ENCODE measurements at regions not wholly inside any gene's neighbourhood (a gene's known extent, or its start where the extent isn't known, plus 50 kb on each side); places are given as distances from the start of the nearest gene placed in this dataset.
"Not testable (repeated sequence)": the region's sequence is repeated elsewhere in the genome, so short reads cannot be mapped to it uniquely, and the experiment has no call there.

GRCh38 chr15:75773974-75774373 is 61.3 kb upstream of the CSPG4 start:
- H3K27me3 Mint-ChIP-seq = peaks cover 37% of the 10 kb centered on the region
- CTCF ChIA-PET, H3K4me3 Mint-ChIP-seq, DNase-seq, H3K9me3 Mint-ChIP-seq, H3K36me3 Mint-ChIP-seq, H3K27ac Mint-ChIP-seq, H3K4me1 Mint-ChIP-seq: not testable (repeated sequence)

- H3K27me3 Mint-ChIP-seq = peaks cover 25% of the 10 kb centered on the region
- H3K36me3 Mint-ChIP-seq, CTCF ChIA-PET, H3K9me3 Mint-ChIP-seq, DNase-seq, H3K4me1 Mint-ChIP-seq, H3K4me3 Mint-ChIP-seq, H3K27ac Mint-ChIP-seq: not testable (repeated sequence)
Observed at GRCh38 chr15:75771054-75771453, 58.4 kb upstream of the CSPG4 start.

- Mint-ChIP-seq H3K9me3 (no peaks in the 10 kb centered on the region), H3K27me3 (peaks cover 17% of the 10 kb centered on the region), H3K36me3 (no peaks in the 10 kb centered on the region), H3K4me1 (no peaks in the 10 kb centered on the region), H3K27ac (no peak overlapping the region), H3K4me3 (no peak overlapping the region)
- no peak for DNase-seq
- CTCF ChIA-PET = interaction anchor here (0.6 kb wide), 1 partner anchor 11 kb away, joined by 3 read pairs; no protein-coding TSS in a partner anchor
Observed at GRCh38 chr15:75770131-75770530, 57.5 kb upstream of the CSPG4 start.

DNA sequence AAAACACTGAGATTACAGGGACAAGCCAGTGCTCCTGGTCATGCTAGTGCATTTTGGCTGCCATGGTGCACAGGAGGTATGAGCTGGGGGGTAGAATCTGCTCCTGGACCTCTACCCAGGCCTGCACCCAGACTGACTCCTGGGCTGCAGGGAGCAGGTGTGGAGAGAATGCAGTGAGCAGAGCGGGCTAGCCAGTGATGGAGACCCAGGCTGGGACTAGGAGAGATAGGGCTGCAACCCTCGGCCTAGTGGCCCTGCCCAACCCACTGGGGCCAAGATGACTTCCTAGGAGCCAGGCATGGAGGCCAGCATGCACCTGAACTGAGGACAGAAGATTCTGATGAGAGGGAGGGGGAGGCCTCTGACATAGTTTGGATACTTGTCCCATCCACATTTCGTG is 55.9 kb upstream of the CSPG4 start:
- H3K27ac Mint-ChIP-seq, H3K4me1 Mint-ChIP-seq, H3K9me3 Mint-ChIP-seq, H3K36me3 Mint-ChIP-seq, DNase-seq, CTCF ChIA-PET, H3K4me3 Mint-ChIP-seq: not testable (repeated sequence)
- peaks cover 17% of the 10 kb centered on the region for H3K27me3 Mint-ChIP-seq

GRCh38 chr15:75765551-75766305 is 53.1 kb upstream of the CSPG4 start:
- H3K36me3 Mint-ChIP-seq, H3K4me1 Mint-ChIP-seq, H3K27ac Mint-ChIP-seq, DNase-seq, H3K4me3 Mint-ChIP-seq, CTCF ChIA-PET, H3K9me3 Mint-ChIP-seq: not testable (repeated sequence)
- peaks cover 13% of the 10 kb centered on the region for H3K27me3 Mint-ChIP-seq

DNA sequence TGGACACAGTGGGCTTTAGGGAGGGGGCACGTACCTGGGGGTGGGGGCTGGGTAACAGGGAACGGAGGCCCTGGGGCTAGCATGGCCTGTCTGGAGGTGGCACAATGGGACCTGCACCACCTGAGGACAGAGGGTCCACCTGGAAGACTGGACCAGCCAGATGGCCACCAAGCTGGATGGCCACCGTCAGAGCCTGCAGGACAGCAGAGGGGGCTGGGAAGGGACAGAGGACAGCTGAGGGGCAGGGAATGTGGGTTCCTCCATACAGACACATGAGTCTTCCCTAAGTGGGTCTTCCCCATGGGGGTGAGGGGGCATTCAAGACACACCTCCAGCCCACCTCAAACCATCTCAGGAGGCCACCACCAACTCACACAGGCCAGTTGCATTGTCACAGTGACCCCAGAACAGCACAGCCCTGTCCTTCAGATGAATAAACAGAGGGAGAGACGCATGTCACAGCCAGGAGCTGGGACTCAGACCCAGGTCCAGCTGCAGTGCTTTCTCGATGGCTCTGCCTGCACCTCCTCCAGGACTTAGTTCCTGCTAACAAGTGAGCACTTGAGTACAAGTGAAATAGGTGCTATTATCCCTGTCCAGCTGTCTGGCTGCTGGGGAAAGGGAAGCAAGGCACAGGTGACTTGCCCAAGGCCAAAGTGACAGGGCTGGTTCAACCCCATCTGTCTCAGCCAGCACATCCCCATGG is 52.4 kb upstream of the CSPG4 start:
- H3K27me3 Mint-ChIP-seq, DNase-seq, H3K27ac Mint-ChIP-seq, H3K4me1 Mint-ChIP-seq, H3K4me3 Mint-ChIP-seq, CTCF ChIA-PET, H3K9me3 Mint-ChIP-seq, H3K36me3 Mint-ChIP-seq: not testable (repeated sequence)

DNA sequence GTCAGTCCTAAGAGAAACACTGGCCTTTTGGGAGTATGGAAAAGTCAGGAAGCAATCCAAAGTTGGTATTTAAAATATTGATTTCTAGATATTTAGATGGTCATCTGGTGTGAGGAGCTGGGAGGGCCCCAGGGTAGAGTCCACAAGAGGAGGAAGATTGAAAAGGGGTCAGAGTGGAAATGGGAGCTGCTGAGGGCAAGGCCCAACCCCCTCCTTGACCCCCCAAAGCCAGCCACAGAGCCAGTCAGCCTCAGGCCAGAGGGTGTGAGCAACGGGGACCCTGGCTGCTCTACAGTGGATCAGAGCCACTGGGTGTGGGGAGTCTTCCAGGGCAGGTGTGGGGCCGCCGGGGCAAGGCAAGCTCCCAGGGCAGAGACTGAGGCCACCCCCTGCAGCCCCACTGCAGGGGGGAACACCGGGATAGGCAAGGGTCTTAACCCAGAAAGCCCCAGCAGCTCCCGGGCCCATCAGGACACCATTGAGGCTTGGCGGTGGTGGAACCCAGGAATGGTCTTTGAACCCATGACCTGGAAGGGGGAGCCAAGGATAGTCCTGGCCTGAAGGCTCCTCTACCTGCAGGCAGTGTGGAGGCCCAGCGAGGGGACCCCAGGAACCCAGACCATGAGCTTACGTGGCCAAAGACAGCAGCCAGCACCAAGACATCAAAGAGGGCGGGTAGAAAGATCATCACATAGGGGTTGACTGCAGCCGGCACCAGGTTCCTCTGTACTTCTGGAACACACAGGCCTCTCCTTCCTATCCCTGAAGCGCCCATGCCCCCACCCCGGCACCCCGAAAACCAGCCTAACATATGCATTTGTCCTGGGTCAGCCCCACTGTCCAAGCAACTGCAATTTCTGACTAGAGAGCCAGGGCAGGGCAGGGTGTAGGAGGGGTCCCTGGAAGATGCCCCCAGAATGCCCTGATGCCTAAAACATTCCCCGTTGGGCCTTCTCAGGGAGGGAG is 51.3 kb upstream of the CSPG4 start:
- DNase-seq, CTCF ChIA-PET, H3K4me3 Mint-ChIP-seq, H3K9me3 Mint-ChIP-seq, H3K27ac Mint-ChIP-seq, H3K36me3 Mint-ChIP-seq, H3K27me3 Mint-ChIP-seq: not testable (repeated sequence)
- peaks cover 12% of the 10 kb centered on the region for H3K4me1 Mint-ChIP-seq

GRCh38 chr15:75763137-75763611 is 50.5 kb upstream of the CSPG4 start:
- CTCF ChIA-PET = no interaction called here
- no peak for DNase-seq
- H3K27ac Mint-ChIP-seq = no peak overlapping the region
- no peaks in the 10 kb centered on the region for H3K9me3 Mint-ChIP-seq
- H3K4me3 Mint-ChIP-seq = no peak overlapping the region
- H3K27me3 Mint-ChIP-seq = peaks cover 5% of the 10 kb centered on the region
- H3K36me3 Mint-ChIP-seq = no peaks in the 10 kb centered on the region
- H3K4me1 Mint-ChIP-seq = peaks cover 17% of the 10 kb centered on the region
